Hematopoietic multipotent progenitor cell treated with erythropoietin and hydrocortisone succinate and interleukin-3 and kit ligand, for 8 days (in vitro differentiated cells): ENCODE measurements at regions not wholly inside any gene's neighbourhood (a gene's known extent, or its start where the extent isn't known, plus 50 kb on each side); places are given as distances from the start of the nearest gene placed in this dataset.

ENCODE experiments used
- DNase-seq: peaks from one replicate; pipeline ENCODE4 v3.0.0-alpha.2; 2015

GRCh38 chr6:159479146-159479545 lies 213.9 kb downstream of the SOD2 start:
- no peak for DNase-seq

- no peak for DNase-seq
These were observed 219.4 kb downstream of the SOD2 start for GRCh38 chr6:159473475-159474263.

- DNase-seq, result no peak
These were observed 222.6 kb downstream of the SOD2 start for GRCh38 chr6:159470397-159470796.

GRCh38 chr6:159469443-159469842 lies 223.6 kb downstream of the SOD2 start:
- DNase-seq, result no peak

- DNase-seq, result no peak
These were observed 224.0 kb downstream of the SOD2 start for GRCh38 chr6:159468994-159469393.

- no peak for DNase-seq
These were observed 225.5 kb downstream of the SOD2 start for GRCh38 chr6:159467473-159468041.

- no peak for DNase-seq
These were observed 226.1 kb downstream of the SOD2 start for GRCh38 chr6:159466926-159467325.

GRCh38 chr6:159464816-159465215 lies 228.2 kb downstream of the SOD2 start:
- DNase-seq, result no peak

GRCh38 chr6:159463119-159463829 lies 229.8 kb downstream of the SOD2 start:
- peak; percentile 57 for DNase-seq

- no peak for DNase-seq
These were observed 230.6 kb downstream of the SOD2 start for GRCh38 chr6:159462431-159462830.

GRCh38 chr6:159461998-159462397 lies 231.0 kb downstream of the SOD2 start:
- no peak for DNase-seq

- DNase-seq, result no peak
These were observed 231.8 kb downstream of the SOD2 start for GRCh38 chr6:159461266-159461665.

GRCh38 chr6:159460476-159460875 lies 232.6 kb downstream of the SOD2 start:
- no peak for DNase-seq

- no peak for DNase-seq
These were observed 236.7 kb downstream of the SOD2 start for GRCh38 chr6:159456349-159456748.

GRCh38 chr6:159455700-159456274 lies 237.3 kb downstream of the SOD2 start:
- DNase-seq, result no peak

- DNase-seq, result no peak
These were observed 242.1 kb downstream of the SOD2 start for GRCh38 chr6:159450815-159451465.

GRCh38 chr6:159446340-159446739 lies 246.7 kb downstream of the SOD2 start:
- no peak for DNase-seq

- DNase-seq, result no peak
These were observed 247.7 kb downstream of the SOD2 start for GRCh38 chr6:159445351-159445750.

- DNase-seq, result no peak
These were observed 248.8 kb downstream of the SOD2 start for GRCh38 chr6:159444056-159444760.

- DNase-seq, result no peak
These were observed 249.6 kb downstream of the SOD2 start for GRCh38 chr6:159443417-159443920.

GRCh38 chr6:159441704-159441981 lies 251.4 kb downstream of the SOD2 start:
- no peak for DNase-seq

- no peak for DNase-seq
These were observed 251.9 kb downstream of the SOD2 start for GRCh38 chr6:159440911-159441703.
